Adrenal gland (tissue), 9 donors: ENCODE measurements at regions not wholly inside any gene's neighbourhood (a gene's known extent, or its start where the extent isn't known, plus 50 kb on each side); places are given as distances from the start of the nearest gene placed in this dataset.

Source experiments
- DNase-seq, 7 donors: peaks; one replicate each; pipeline ENCODE4 v3.0.0-alpha.2; 2019 to 2020
- H3K27ac ChIP-seq, 5 donors: fragments of 200-600 bp; sonication (generic) in 4 of 5; 1 replicate in 3 of 5; 2 replicates in 2 of 5; pipeline versions ENCODE4 v1.5.1 to v1.8.0; 2016 to 2020; ENCODE audit warnings: mild to moderate bottlenecking in 1 of 5
- H3K27me3 ChIP-seq: fragments of 200-600 bp; 2 replicates; pipeline ENCODE4 v1.8.0; 2021
- H3K36me3 ChIP-seq, 2 donors: fragments of 200-600 bp; replicated peaks in 1 of 2; 1 replicate in 1 of 2; 2 replicates in 1 of 2; pipeline versions ENCODE4 v1.5.1 to v1.8.0; 2018 to 2022
- H3K4me1 ChIP-seq, 2 donors: fragments of 200-600 bp; replicated peaks in 1 of 2; 1 replicate in 1 of 2; 2 replicates in 1 of 2; pipeline versions ENCODE4 v1.5.1 to v1.8.0; 2018 to 2021
- H3K4me3 ChIP-seq, 4 donors: fragments of 200-600 bp; sonication (generic) in 3 of 4; one replicate each; pipeline ENCODE4 v1.5.1; 2016 to 2018
- H3K9me3 ChIP-seq, 3 donors: fragments of 200-600 bp; sonication (generic) in 1 of 3; replicated peaks in 1 of 3; 1 replicate in 2 of 3; 2 replicates in 1 of 3; pipeline versions ENCODE4 v1.5.1 to v1.8.0; 2016 to 2021
- POLR2A ChIP-seq, 2 donors: fragments of 450-650 bp; IDR thresholded peaks; one replicate each; pipeline ENCODE4 v1.6.1; 2017; ENCODE audit warnings: antibody characterized with exemption in 2 of 2, mild to moderate bottlenecking in 2 of 2, moderate library complexity in 1 of 2
- WGBS, 4 donors: extraction: QIAGEN DNeasy Blood & Tissue Kit in 2 of 4; methylation state at CpG; one replicate each; pipeline versions ENCODE4 v1.1.5 to v1.1.7; 2013 to 2017; 5-methylcytosine and 5-hydroxymethylcytosine counted together
- intact Hi-C, 2 donors: fragments of 100-400 bp; cut with DNase I; formaldehyde crosslinking; loops; one replicate each; pipeline versions ENCODE4 v1.14.1 to v1.15.0; 2022 to 2023
- TF ChIP-seq, protein P1 (sequence below), 6 experiments: fragments of 450-650 bp in 4 of 6; fragments of 200-600 bp in 2 of 6; sonication (generic) in 1 of 6; IDR thresholded peaks; 1 replicate in 5 of 6; 2 replicates in 1 of 6; pipeline versions ENCODE4 v1.5.1 to v1.8.0; 2016 to 2021; ENCODE audit warnings: antibody characterized with exemption in 6 of 6, mild to moderate bottlenecking in 2 of 6, moderate library complexity in 1 of 6
- donor health status: healthy with polysubstance abuse.
- donor health status: Bipolar disorder and iron deficiency.
- donor health status: DM: yes; HTN: yes; CAD: no.
- donor health status: DM: no; HTN: no; CAD: no.
- donor health status: DM: no; HTN: no; CAD: no.

DNA sequence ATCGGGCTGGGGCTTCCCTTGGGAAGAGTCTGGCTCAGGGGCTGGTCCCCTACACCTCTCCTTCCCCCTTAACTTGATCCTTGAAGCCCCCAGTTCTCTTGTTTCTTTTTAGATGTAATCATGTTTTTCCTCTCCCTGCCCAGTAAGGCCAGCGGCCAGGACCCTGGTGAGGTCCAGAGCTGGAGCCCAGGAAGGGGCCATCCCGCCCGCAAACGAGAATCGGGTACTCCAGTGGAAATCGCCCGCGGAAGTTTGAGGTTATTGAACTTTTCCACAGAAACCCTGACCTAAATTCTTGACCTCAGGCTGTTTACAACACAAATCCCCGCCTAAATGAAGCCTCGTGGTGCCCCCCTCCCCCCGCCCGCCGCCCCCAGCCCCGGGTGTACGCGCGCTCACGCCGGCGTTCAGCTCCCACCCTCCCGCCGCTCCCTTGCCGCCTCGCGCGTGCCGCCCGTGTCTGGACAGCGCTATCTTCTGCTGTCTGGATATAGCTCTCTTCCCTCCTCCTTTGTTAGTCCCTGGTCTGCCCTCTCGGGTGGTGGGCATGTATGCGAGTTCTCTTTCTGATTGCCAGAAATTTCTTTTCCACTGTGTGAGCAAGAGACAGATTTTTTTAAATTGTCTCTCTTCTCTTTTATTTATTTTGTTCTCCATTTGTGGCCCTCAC, 165.9 kb upstream of the CACNA1E start:
- peaks cover 29% of the 10 kb centered on the region for H3K27me3 ChIP-seq
- H3K4me3 ChIP-seq = no peak overlapping the region
- H3K4me1 ChIP-seq = no peaks in the 10 kb centered on the region
- intact Hi-C loops = no loop called here
- H3K27ac ChIP-seq = no peak overlapping the region
- DNase-seq = no peak
- WGBS, 4 donors = 1 to 2% (median 2%) methylated on average over 16 to 32 of the region's 32 CpGs
- TF ChIP-seq POLR2A (IDR thresholded peaks at IDR 0.05) = no peak
- TF ChIP-seq, protein P1, sequence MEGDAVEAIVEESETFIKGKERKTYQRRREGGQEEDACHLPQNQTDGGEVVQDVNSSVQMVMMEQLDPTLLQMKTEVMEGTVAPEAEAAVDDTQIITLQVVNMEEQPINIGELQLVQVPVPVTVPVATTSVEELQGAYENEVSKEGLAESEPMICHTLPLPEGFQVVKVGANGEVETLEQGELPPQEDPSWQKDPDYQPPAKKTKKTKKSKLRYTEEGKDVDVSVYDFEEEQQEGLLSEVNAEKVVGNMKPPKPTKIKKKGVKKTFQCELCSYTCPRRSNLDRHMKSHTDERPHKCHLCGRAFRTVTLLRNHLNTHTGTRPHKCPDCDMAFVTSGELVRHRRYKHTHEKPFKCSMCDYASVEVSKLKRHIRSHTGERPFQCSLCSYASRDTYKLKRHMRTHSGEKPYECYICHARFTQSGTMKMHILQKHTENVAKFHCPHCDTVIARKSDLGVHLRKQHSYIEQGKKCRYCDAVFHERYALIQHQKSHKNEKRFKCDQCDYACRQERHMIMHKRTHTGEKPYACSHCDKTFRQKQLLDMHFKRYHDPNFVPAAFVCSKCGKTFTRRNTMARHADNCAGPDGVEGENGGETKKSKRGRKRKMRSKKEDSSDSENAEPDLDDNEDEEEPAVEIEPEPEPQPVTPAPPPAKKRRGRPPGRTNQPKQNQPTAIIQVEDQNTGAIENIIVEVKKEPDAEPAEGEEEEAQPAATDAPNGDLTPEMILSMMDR (IDR thresholded peaks at IDR 0.05) = no peak
- H3K9me3 ChIP-seq = no peaks in the 10 kb centered on the region
- no peaks in the 10 kb centered on the region for H3K36me3 ChIP-seq

DNA sequence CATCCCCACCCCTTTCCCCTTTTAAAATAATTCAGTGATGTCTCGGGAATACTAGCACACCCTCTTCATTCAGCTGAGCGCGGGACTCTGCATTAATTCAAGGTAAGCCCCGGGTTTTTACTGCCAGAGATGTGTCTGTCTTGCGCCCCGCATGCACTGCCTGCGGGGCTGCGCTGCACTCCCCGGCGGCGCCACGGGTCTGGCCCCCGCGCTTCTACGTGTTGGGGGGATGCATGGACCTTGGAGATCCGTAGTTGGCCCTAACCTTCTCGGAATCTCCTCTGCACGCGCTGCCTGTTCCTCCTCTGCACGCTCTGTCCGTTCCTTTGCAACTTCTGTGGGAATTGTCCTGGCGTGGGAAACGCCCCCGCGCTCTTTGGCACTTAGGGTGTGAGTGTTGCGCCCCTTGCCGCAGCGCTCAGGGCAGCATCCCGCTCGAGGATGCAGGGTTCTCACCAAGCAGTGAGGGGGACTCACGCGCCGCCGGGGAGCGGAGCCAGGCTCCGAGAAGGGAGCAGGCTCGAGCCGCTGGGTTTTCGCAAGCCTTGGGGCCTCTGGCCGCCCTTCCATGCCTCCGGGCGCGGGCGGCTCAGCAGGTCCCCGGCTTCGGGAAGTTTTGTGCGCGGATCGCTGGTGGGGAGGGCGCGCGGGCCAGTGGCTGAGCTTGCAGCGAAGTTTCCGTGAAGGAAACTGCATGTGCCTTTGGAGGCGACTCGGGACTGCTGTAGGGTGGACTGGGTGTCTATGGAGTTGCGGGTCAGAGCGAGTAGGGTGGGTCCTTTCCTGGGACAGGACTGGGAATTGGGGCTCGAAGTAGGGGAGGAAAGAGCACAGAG, 165.1 kb upstream of the CACNA1E start:
- intact Hi-C loops = no loop called here
- DNase-seq = no peak
- TF ChIP-seq POLR2A (IDR thresholded peaks at IDR 0.05) = no peak
- TF ChIP-seq, protein P1 (IDR thresholded peaks at IDR 0.05) = no peak
- Histone ChIP-seq H3K4me1 (no peaks in the 10 kb centered on the region), H3K27ac (no peak overlapping the region), H3K9me3 (no peaks in the 10 kb centered on the region), H3K27me3 (peaks cover 29% of the 10 kb centered on the region), H3K36me3 (no peaks in the 10 kb centered on the region), H3K4me3 (no peak overlapping the region)
- 1 to 2% (median 1%) methylated on average over 23 to 59 of the region's 59 CpGs for WGBS, 4 donors

DNA sequence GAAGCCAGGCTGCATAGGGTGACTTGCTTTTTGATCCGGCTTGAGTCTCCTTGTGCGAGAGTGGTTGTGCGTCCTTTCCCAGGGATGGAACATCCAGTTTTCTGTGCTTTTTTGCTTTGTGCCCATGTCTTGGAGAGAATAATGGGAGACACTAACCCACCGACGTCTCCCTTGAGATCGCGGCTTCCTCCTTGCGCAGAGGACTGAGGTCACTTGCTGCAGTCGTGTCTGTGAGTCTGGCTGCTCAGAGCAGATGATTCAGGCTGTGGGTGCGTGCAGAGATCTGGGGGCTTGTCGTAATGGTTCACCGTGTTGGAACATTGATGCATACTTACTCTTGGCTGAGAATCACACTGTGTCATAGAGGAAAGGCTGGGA, 164.5 kb upstream of the CACNA1E start:
- Histone ChIP-seq H3K27me3 (peaks cover 29% of the 10 kb centered on the region), H3K4me3 (no peak overlapping the region), H3K4me1 (no peaks in the 10 kb centered on the region), H3K27ac (no peak overlapping the region), H3K36me3 (no peaks in the 10 kb centered on the region), H3K9me3 (no peaks in the 10 kb centered on the region)
- 2 to 9% (median 4%) methylated on average over 12 of the region's 12 CpGs for WGBS, 4 donors
- no peak for TF ChIP-seq POLR2A (IDR thresholded peaks at IDR 0.05)
- TF ChIP-seq, protein P1 (IDR thresholded peaks at IDR 0.05) = no peak
- no peak for DNase-seq
- intact Hi-C loops = no loop called here

DNA sequence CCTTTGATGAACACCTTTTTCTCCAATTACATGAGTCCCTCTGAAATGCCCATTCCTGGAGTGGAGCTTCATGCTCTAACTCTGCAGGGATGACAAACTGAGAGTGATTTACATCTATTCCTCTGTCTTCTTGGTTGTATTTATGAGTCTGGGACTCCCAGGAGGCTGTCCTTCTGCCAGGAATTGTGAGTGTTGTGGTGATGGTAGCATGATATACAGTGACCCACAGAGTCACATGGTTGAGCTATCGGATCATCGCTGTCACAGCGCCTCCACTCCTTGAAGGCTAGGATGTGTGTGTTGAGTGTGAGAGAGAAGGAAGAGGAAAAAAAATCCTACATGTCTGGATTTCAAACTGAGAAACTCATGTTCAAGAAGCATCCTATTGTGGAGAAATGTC, 163.4 kb upstream of the CACNA1E start:
- H3K36me3 ChIP-seq = no peaks in the 10 kb centered on the region
- H3K4me1 ChIP-seq = no peaks in the 10 kb centered on the region
- H3K27me3 ChIP-seq = peaks cover 29% of the 10 kb centered on the region
- DNase-seq = no peak
- H3K4me3 ChIP-seq = no peak overlapping the region
- WGBS, 4 donors = 8 to 38% (median 30%) methylated on average over 3 of the region's 3 CpGs
- no peak overlapping the region for H3K27ac ChIP-seq
- intact Hi-C loops = no loop called here
- TF ChIP-seq POLR2A (IDR thresholded peaks at IDR 0.05) = no peak
- TF ChIP-seq, protein P1 (IDR thresholded peaks at IDR 0.05) = no peak
- no peaks in the 10 kb centered on the region for H3K9me3 ChIP-seq
